Right lung (tissue), 2 donors: ENCODE measurements at regions not wholly inside any gene's neighbourhood (a gene's known extent, or its start where the extent isn't known, plus 50 kb on each side); places are given as distances from the start of the nearest gene placed in this dataset.
"Not testable (repeated sequence)": the region's sequence is repeated elsewhere in the genome, so short reads cannot be mapped to it uniquely, and the experiment has no call there.

Experiments
- DNase-seq, 2 donors: peaks; one replicate each; pipeline ENCODE4 v3.0.0-alpha.2; 2013

GRCh38 chr5:158265346-158265745, 406.4 kb upstream of the CLINT1 start:
- DNase-seq = no peak

GRCh38 chr5:158264264-158264663, 405.3 kb upstream of the CLINT1 start:
- no peak for DNase-seq

- no peak for DNase-seq
These were observed 402.9 kb upstream of the CLINT1 start for GRCh38 chr5:158261674-158262367.

DNA sequence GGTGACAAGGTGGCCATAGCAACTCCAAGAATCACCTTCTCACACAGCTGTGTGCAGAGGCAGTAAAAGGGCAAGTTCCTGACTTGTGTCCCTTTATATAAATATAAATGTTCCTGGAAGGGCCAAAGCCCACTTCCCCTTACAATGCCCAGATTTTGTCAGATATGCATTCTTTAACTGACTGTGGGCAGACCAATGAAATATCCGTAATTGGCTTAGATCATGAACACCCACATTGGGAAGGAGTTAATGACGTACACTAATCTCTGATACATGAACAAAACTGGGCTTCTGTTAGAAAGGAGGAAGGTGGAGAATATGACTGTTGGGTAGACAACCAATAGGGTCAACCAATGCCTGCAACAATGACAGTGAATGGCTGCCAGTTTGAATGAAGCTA, 397.2 kb upstream of the CLINT1 start:
- DNase-seq = no peak

GRCh38 chr5:158255609-158256008, 396.7 kb upstream of the CLINT1 start:
- DNase-seq = no peak

GRCh38 chr5:158246661-158247060, 387.7 kb upstream of the CLINT1 start:
- no peak for DNase-seq

DNA sequence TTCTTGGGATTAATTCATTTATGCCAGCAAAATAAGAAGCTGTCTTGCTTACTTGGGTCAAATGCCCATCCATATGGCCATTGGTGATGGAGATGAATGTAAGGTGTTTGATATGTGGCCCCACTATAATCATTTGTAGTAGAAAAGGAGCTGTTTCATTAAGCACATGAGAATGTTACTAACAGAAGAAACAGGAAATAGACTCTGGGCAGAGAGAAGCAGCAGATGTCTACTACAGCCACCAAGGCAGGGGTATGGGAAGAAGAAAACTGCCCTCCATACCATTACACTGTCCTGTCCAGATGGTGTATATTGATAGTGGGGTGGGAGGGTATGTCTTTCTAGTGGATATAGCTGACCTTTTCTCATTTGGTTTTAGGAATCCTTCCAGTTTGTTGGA, 386.6 kb upstream of the CLINT1 start:
- no peak for DNase-seq

DNA sequence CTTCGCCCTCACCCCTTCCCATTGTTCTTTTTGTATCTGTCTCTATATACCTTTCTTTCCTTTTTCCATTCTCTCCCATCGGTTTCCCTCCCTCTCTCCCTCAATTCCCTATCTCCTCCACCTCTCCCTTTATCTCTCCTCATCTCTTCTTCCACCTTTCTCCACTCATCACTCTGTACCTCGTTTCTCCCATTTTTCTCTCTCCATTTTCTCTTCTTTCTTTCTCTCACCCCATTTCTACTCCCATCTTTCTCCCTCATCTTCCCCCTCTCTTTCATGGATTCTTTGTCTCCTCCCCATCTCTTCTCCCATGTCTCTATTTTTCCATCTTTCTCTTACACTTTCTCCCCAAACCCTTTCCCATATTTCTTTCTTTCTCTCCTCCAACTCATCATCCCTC, 385.9 kb upstream of the CLINT1 start:
- DNase-seq = no peak

GRCh38 chr5:158236511-158237335, 377.8 kb upstream of the CLINT1 start:
- no peak for DNase-seq

DNA sequence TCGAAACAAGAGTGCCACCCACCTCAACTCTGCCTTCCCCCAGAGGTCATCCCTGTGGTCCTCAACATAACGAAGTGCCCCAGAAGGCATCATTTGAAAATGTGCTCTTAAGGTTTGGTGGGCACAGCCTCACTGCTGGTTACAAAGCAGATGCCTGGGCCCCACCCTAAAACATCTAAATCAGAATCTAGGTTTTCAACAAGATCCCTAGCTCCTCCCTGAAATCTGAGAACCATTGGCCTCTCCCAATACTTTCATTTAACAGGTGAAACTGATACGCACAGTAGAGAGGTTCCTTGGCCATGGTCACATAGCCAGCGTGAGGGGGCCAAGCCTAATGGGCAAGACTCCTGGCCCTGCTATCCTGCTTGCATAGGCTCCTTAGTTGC, 376.2 kb upstream of the CLINT1 start:
- DNase-seq = no peak

DNA sequence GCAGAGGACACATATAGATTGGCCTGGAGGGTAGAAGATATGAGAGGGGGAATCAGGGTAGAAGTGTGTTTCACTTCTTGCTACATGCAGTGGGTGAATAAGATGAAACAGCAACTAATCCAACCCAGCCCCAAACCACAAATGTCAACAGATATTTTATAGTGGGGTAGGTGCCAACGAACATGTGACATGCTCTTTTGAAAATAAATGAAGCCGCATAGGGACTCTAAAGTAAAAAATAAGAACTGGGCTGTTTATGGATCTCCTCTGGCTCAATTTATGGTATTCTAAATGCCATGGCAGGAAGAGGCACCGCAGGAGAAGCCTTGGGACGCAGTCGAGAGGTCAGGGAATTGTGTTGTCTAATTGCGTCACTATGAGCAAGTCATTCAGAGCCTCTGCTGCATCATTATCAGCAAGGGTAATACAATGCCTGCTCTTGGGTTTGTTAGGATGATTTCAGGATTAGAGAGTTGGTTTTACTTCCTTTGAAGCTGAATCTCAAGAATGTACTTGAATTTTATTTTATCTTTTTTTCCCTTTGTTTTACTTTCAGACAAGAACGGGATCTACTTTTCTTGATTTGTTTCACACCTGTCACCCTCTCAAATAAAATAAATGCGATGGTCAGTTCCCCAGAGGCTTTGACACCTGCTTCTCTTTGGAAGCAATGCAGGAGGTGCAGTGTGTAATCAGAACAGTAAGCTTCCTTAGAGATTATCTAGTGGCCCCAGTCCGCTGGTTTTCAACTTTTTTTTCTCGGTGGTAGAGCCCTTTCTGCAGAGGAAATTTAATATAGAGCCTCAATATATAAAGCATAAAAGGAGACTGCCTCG, 375.6 kb upstream of the CLINT1 start:
- DNase-seq = no peak

GRCh38 chr5:158233735-158234322, 374.9 kb upstream of the CLINT1 start:
- no peak for DNase-seq

DNA sequence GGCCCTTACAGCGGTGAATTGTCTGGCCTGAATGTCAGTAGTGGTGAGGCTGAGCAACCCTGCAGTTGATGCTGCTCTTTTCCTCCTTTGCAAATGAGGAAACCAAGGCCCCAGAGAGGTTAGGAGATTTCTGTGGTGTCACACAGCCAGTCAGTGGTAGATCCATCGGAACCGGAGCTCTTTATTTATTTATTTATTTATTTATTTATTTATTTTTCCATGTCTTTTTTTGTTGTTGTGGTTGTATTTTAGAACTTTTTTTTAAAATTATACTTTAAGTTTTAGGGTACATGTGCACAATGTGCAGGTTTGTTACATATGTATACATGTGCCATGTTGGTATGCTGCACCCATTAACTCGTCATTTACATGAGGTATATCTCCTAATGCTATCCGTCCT, 368.4 kb upstream of the CLINT1 start:
- not testable (repeated sequence) for DNase-seq

DNA sequence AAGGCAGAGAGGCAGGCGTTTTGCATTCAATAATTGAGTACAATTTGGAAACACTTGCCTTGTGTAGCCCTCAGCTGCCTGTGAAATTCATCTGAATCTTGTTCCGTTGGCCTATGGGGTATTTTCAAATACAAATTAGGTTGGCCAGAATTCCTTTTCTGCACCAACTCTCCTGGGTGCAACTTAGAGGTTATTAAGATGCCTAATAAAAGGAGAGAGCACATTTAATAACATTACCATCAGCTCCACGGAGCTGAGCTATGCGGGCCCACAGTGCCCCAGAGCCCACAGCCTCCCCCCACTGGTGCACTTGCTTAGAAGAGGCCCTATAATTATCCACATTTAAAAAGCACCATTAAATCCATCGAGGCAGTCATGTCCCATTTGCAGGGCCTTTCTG, 367.6 kb upstream of the CLINT1 start:
- no peak for DNase-seq

- DNase-seq = no peak
These were observed 365.3 kb upstream of the CLINT1 start for GRCh38 chr5:158224253-158224652.

GRCh38 chr5:158223054-158223600, 364.2 kb upstream of the CLINT1 start:
- no peak for DNase-seq

- no peak for DNase-seq
These were observed 354.0 kb upstream of the CLINT1 start for GRCh38 chr5:158212917-158213316.

- DNase-seq = no peak
These were observed 353.3 kb upstream of the CLINT1 start for GRCh38 chr5:158212237-158212636.

DNA sequence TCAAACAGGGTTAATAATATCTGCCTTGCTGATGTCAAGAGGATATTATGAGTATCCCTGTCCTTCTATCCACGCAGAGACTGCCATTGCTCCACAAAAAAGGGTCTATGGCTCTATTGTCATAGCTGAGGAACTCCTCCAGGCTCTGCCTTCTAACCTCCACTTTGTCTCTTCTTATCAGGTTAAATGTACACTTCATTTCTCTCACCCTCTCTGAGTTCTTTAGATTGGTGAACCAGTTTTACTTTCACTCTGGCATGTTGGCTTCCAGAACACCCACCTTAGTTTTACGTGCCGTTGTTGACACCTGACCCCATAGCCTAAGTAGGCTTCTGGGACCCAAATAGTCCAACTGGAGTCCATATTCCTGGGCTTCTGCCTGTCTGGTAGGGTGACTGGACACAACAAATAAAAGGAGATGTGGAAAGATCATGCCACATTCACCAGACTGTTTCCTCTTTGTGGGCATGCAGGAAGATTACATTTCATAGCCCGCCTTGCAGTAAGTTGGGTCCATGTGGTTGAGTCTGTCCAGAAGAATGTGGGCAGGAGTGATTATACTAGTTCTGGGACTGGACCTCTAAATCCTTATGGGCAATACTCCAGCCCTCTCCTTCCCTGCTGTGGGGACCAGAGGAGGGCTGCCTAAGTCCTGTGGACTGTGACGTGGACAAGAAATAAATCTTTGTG, 350.4 kb upstream of the CLINT1 start:
- no peak for DNase-seq

DNA sequence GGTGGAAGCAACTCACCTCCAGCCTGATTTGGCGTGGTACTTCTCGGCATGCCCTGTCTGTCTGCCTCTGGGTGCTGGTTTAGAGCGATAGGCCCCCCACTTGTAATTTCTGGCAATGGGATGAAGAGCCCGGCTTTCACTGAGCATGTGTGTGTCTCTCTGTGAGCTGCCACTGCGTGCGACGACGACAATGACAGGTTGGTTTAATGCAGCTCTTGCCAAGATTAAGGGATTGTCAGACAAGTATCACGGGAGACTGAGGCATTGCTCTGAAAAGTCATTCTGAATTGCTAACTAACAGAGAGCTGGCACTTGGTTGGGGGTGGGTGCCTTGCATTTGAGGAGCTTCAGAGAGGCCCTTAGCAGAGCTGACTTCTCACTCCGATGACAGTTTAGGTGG, 348.8 kb upstream of the CLINT1 start:
- no peak for DNase-seq

- no peak for DNase-seq
These were observed 347.0 kb upstream of the CLINT1 start for GRCh38 chr5:158205992-158206391.
